HG03469 (cell line): ENCODE measurements at regions not wholly inside any gene's neighbourhood (a gene's known extent, or its start where the extent isn't known, plus 50 kb on each side); places are given as distances from the start of the nearest gene placed in this dataset.

Source experiments
- ATAC-seq: cut with Tn5 transposase; IDR thresholded peaks from one replicate; pipeline ENCODE4 v1.9.1; 2021; ENCODE audit warnings: mild to moderate bottlenecking, moderate library complexity, moderate number of reproducible peaks; ENCODE audit not compliant: unreplicated experiment

DNA sequence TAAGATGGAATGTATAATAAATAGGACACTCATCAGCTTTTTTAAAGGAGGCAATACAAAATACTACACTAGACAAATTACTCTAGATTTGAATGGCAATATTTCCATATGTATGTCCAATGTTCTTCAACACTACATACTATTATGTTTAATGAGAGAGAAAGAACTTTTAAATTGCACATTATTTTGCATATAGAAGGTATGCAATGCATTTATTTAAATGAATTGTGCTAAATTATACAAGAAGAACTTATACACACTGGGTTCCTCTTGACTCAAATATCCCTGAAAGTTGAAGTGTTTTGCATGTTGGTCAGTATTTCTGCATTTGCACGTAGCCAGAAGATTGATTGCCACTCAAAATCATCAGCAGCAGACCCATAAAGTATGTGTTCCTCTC is 839.6 kb downstream of the ADGRL2 start:
- no peak for ATAC-seq

DNA sequence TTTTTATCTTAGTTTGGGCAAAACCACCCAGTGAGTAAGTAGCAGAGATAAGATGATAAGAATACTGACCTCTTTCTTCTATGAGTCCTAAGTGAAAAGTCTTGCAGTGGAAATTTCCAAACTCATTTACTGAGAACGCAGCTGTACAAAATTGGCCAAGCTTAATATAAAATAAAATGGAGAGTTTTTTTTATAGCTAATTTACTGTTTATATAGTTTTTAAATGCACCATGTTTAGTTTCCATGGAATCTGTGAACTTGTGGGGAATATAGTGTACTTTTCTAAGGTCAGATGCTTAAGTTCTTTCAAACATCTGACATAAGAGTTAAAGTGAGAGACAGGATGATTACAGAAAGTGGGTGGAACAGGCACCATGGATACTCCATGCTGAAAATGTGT is 833.5 kb downstream of the ADGRL2 start:
- ATAC-seq, result no peak

DNA sequence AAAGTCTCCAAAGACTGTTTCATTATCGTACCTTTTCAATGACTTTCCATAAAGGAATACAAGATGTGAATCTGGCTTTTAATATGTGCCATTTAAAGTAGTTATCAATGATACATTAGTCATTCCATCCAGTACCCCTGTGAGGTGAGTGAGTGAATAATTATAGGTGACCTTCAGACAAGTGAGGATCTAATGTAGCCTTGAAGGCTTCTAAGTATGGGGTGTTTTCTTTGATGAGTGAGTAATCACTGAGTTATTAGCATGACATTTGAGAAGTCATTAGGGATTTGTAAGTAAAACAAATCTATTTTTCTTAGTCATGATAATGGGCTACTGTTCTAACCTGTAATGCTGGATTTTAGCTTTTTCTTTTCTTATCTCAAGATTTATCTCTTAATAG is 831.4 kb downstream of the ADGRL2 start:
- ATAC-seq, result no peak

DNA sequence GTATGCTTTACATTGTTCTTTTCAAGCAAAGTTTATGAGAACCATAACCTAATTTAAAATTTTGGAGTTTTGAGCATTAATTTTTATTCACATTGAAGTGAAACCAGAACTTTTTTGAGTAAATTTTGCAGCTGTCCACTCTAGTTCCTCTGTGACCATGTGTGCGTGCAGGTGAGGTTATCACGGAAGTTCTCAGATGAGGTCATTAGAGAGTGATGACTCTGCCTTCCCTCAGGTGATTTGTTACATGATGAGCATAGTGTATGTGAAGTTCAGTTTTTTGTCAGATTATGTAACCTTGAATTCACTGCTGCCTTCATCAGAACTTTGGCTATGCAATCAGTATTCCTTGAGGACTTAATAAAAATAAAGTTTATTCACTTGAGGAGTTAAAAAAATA is 828.2 kb downstream of the ADGRL2 start:
- no peak for ATAC-seq

DNA sequence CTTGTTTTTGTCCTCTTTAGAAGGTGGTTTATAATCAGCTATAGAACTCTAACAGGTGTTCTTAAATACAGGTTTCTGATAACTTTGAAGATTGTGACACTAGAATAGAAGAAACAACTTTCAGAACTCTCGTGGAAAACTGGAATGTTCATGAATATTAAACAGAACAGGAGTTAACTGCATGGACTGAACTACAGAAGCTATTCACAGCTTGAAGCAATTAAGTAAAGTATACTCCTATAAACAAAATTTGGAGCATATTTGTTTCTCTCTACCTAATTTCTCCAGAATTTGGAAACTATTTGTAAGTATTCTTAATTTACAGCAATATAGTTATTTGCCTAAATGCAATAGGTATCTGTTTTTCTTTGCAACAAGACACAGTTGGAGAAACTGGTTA is 824.8 kb downstream of the ADGRL2 start:
- ATAC-seq, result no peak

DNA sequence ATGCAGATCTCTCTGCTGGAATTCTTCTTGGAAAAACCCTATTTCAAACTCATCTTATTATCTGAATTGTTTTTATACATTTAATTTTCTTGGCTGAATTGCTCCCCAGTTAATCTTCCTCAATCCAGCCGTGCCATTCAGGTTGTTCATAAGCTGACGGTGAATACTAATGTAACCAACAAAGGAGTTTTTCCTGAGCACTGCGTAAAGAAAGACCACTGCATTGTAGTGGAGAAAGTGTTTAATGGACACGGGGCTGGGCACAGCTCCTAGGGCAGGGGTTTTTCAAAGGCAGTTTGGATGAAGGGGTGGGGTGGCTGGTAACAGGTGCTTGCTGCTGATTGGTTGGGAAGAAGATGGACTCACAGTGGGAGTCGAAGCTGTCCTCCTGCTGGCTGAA is 820.3 kb downstream of the ADGRL2 start:
- ATAC-seq, result no peak

DNA sequence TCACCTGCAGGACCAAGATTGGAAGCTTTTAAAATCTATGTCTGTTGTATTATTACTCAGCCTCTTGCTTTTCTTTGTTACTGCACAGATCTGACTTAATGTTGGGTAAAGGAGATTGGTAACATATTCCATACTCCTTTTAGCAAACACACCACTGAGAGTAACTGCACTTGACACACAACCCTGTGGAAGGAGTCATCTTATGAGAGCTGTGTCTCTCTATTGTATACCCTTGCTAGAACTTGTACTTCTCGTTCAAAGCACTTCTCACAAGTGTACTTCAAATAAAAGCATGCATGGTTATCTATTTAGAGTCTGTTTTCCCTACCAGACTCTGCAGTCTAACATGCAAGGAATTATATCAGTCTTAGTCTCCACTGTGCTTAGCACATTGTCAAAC is 813.4 kb downstream of the ADGRL2 start:
- ATAC-seq, result no peak

DNA sequence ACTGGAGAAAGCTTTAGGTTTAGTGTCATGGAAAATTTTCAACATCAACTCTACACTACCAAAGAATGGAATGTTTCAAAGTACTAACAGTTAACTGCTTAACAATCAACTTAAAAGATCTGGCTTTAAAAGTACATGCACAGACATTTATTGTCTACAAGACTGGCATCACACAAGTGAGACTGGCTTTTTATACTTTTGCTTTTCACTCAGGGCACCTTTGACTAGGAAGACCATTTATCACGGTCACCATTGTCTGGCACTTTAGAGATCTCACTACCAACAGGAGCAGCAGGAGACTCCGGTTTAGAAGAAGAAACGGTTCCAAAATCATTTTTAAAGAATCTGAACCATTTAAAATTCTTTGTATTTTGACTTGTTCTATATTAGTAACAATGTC is 812.3 kb downstream of the ADGRL2 start:
- no peak for ATAC-seq

DNA sequence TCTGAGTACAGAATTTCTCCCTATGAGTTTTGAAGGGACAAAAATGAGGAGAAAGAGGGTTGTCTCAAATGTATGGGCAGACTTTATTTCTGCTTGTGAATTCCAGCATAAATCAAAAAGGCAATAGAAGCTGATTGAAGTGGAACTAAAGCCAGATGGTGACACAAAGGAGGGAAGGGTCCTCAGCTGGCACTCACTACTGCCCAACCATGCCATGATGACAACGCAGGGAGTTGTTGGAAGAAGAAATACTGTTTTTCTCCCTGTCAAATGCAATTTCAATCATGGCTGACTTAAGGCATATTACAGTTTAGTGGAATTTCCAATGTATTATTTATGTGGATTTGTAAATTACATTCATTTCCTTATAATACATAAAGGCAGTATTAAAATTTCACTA is 805.8 kb downstream of the ADGRL2 start:
- ATAC-seq, result no peak

DNA sequence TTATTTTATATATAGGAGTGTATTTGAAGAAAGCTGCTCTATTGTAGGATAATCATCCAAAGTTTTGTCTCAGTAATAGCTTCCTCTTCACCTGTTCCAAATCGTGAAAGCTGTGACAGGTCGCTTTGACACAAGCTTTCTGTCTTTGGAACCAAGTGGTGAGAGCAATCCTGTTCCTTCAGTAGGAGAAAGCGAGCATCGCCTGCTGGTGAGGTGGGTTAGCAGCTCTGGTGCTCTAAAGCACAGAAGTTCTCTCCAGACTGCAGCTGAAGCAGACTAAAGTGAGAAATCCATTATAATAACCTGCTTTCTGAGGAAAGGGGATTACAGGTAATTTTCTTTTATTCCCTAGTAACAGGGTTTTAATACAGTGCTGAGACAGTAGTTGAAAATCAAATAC is 803.8 kb downstream of the ADGRL2 start:
- no peak for ATAC-seq

DNA sequence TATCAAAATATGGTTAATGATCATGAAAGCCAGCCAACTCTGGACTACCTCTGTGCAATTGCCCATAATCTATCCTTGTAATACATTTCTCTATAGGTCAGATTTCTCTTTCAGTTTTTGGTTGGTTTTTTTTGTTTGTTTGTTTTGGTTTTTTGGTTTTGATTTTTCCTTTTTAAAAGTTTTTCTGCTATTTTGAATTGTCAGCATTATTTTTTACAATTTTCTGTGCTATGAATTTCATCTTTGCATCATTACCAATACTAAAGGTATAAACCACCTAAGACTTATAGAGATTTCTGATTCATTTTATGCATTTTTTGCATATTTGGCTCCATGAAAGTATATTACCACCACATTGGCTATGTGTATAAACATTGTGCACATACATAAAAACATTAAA is 799.6 kb downstream of the ADGRL2 start:
- no peak for ATAC-seq

DNA sequence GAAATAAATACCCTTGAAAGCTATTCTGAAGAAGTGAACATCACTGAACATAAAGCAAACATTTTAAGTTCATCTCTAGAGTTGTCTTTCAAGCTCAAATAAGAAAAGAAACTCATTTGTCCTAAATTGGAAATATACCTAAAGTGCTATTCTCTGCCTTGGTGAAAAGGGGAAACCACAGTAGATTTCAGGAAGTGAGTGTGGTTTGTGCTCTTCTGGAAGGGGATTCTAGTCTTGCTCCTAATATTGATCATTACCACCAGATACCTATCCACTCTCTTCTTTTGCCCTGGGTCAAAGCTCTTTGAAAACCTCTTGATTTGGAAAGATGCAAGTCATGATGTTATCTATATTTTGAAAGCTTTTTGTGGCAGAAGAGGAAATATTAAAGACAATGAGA is 798.1 kb downstream of the ADGRL2 start:
- no peak for ATAC-seq

DNA sequence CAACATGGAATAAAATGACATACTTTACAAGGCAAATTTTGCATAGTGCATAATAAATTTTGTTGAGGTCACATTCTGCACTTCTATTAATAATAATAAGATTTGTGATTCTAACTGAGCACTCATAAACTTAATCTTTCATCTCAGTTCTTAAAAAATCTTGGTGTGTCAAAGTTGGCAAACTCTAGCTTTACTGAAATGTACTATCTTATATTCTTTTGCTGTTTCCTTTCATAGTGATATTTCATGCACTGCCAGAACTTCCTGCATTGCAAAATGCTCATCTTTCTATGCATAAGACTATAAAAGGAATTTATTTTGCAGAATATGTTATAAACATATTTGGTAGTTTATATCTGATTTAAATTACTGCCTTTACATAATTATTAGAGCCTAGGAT is 797.6 kb downstream of the ADGRL2 start:
- ATAC-seq, result no peak

DNA sequence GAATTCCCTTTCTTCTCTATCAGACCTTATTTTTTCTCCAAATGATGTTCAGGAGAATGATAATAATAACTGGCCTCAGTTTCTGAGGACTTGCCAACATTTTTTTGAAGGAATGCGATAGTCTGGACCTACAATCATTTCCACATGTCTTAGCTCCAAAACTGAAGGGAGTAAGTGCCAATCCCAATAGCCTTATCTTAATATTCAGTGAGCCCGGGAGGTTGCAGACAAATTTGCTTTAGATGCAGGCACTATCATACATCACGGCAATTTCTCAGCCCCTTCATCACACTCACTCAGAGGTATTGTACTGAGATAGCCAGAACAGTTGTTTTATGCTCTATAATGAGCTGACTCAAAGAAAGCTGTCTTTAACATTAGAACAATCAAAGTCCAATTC is 796.9 kb downstream of the ADGRL2 start:
- no peak for ATAC-seq

DNA sequence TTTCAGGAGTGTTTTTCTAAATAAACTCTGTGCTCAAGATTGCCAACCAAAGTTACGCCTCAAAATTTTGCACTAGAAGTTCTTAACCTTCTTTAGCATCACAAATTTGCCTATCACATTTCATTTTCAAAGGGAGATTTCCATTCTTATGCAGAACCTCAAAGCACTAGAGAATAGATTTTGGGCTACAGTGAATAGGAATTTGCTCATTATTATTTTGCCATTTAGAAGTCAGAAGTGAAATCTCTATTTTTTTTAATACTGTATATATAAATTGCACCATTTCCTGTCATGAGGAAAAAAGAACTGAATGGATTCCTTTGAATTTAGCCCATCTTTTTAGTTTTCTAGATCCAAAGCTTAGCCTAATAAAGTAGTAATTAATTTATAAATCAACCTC is 796.4 kb downstream of the ADGRL2 start:
- no peak for ATAC-seq

DNA sequence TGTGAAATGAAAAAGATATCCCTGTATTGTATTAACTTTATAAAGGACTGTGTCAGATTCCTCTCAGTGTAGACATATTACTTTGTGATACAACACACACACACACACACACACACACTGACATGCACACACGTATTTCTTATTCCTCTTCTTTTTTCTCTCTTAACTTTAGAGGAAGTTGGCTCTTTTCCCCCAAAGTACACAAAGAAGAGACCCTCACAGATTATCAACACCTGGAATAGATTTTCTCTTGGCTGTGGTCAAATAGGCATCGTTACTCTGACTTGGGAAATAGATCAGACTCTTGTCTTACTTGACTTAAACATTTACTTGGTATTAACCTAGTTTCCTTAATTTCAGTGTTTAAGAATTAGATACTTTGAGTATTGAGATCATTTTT is 792.8 kb downstream of the ADGRL2 start:
- ATAC-seq, result no peak

DNA sequence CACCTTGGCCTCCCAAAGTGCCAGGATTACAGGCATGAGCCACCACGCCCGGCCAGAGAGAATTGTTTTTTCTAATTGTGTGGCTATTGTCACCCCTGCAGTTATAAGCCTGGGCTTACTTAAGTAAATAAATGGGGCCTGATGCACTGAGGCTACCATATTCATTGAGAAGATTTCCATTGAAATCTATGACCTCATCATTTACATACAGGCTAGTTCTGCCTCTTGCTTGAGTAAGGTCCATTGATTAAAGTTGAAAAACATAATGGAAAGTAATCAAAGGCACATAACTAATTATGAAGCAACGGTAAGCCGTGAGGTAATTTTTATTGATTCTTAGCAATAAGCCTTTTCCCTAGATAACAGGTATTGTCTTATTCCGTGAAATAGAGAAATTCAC is 788.9 kb downstream of the ADGRL2 start:
- no peak for ATAC-seq

DNA sequence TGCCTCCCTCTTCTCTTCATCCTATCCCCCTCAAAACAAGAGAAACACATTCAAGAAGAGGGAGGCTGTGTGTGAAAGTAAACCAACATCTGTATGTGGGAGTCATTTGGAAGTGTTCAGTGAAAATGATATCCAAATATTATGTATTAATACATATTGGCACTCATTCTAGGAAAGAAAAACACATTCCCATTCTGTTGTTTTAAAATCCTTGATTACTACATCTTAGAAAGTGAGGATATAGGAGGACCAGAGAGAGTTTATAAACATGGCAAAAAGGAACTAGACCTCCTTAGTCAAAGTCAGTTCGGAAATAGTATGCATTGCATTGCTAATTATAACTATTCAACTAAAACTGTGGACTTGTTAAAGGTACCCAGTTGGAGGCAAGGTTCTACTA is 786.6 kb downstream of the ADGRL2 start:
- no peak for ATAC-seq

DNA sequence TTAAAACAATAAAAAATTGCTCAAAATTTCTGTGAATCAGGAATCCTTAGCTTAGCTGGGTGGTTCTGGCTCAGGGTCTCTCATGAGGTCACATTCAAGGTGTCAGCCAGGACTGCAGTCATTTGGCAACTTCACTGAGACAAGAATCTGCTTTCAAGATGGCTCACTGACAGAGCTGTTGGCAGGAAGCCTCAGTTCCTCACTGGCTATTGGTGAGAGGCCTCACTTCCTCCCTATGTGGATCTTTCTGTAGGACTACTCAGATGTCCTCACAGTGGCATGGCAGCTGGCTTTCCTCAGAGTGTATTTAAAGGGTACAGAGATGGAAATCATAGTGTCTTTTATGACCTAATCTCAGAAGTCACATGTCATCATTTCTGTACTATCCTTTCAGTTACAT is 785.7 kb downstream of the ADGRL2 start:
- no peak for ATAC-seq

DNA sequence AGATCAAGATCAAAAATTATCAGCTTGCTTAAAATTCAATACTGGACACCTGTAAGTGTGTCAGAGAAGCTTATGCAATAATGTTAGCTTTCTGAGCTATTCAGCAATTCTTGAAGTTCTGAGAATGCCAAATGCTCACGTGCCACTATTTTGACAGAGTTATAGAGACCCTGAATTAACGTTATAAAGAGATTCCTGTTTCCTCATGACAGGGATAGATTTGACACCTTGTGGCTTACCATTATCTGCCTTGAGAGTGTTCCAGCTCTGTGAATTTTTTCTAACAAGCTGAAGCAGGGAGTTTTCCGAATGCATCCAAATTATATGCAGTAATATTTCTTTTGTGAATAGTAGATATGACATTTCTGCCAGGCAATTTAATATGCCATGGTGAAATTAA is 781.6 kb downstream of the ADGRL2 start:
- no peak for ATAC-seq

DNA sequence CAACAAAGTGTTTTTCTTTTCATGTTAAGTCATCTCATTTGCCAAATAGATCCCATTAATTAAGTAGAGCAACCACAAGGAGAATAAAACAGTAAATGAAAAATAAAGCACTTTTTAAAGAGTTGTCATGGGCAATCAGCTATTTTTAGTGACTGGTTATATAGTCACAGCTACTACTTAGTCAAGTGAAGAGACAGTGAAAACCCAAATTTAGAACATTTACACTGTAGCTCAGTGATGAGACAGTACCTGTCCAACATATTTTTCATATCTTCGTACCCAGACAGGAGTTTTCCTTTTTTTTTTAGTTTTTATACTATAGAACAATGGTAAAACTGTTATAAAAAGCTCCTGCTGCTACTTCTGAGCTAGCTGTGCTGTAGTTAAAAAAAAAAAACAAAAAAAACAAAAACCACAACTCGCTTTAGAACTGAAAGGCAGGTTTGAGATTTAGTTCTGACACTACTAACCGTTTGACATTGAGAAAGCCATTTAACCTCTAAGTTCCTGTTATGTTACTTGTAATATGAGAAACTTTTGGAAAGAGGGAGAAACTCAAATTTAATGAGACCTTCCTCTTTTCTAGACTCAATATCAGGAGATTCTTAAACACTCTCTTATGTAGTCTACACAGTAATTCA is 777.5 kb downstream of the ADGRL2 start:
- ATAC-seq, result no peak

DNA sequence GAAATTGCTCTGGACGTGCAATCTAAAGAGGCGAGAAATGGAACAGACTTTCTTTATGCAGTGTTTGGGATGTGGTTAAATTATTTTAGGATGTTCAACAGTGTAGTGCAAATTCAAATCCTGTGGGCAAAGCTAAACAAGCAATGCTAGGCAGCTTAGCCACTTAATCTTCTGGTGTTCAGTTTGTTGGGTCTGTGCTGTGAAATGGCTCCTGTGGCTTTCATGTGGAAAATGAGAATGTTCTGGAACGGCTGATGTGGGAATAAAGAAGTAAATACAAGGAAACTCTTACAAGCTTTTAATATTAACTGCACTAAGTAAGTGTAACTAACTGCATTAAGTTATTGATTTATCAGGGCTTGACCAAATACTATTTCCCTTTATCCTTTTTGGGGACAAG is 766.6 kb downstream of the ADGRL2 start:
- ATAC-seq, result no peak

DNA sequence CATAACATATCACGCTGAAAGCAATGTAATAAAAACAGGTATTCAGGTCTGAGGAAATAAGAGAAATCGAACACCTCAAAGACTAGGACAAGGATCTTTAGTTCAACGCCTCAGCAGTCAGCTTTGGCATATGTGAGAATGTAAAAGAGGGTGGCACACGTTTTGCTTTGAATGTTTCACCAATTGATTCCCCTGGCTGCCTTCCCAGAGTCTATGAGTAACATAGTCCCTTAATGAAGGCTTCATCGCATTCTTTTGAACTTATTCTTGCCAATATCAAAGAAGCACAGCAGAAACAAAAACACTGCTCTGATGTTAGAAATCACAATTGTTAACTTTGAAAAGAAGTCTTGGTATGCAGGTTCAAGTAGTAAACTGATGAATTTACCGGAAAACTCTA is 764.8 kb downstream of the ADGRL2 start:
- ATAC-seq, result no peak

DNA sequence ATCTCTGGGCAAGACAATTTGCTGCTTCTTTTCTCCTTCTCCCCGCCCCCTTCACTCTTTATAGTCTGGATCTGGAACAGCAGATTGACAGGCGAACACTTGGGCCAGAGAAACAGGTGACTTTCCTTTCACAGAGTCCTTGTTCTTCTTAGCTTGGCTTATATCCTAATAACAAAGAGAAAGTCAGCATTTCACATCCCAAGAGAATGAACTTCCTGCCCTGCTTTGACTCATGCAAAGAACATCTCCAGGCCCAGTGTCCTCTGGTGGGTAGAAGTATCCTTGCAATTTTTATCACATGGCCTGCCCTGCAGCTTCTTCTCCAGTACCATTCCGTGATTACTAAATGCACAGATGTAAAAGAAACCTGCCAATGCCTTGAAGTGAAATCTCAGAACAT is 764.4 kb downstream of the ADGRL2 start:
- ATAC-seq, result no peak
